ENCODE measurements at regions not wholly inside any gene's neighbourhood (a gene's known extent, or its start where the extent isn't known, plus 50 kb on each side); places are given as distances from the start of the nearest gene placed in this dataset.

DNA sequence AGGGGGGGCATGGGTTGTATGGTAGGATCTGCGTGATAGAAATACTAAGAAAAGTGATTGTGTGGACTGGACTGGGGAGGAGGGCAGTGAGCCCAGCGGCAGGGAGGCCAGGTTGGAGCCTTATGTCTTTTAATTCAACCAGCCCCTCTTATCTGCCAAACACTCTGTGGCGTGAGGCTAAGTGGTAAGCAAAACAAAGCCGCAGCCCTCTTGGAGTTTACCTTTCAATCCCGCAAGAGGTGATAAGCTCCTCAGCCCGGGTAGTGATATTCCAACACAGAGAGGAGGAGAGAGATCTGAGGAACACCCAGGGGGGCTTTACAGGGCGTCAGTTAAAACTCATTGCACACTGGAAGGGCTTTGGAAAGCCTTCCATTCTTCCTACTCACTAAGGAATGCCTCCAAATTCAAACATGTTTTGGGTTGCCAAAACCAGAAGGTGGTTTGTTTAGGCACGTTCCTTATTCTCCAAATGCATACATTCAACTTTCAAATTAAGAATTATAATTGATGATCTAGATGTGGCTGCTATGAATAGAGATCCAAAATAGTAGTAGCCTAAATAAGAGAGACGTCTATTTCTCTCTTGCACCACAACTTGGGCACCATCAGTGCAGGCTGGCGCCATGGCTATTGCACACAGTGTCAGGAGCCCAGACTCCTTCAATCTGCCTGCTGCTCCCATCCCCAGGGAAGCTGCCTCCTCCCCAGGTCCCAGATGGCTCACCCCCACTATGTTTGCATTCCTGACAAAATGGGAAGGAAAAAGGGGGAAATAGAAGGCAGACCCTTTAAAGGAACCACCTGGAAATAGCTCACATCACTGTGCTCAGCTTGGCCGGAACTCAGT lies 75.1 kb upstream of the FSTL4 start:
- H3K27me3 ChIP-seq (replicated peaks in 1 of 4; ENCODE audit: control insufficient read depth in 3 of 4, extremely low read depth in 1 of 4, insufficient read depth in 3 of 4, low read length in 3 of 4), result no peaks in the 10 kb centered on the region
- H4K91ac ChIP-seq (replicated peaks; ENCODE audit: insufficient read length, low read length), result no peak overlapping the region
- POLR2A ChIA-PET (ENCODE audit: partially characterized antibody), result interaction anchor here (1.3 kb wide), 1 partner anchor 12 kb away, joined by 3 read pairs; no protein-coding TSS in a partner anchor
- H3K4me3 ChIP-seq (ENCODE audit: extremely low read depth in 1 of 4, insufficient read depth in 2 of 4, low read depth in 3 of 4, low read length in 4 of 4), result no peak overlapping the region
- no peak overlapping the region for H3K23ac ChIP-seq (ENCODE audit: insufficient read length)
- no peak overlapping the region for H2BK20ac ChIP-seq (ENCODE audit: low read length)
- H3K4me2 ChIP-seq (ENCODE audit: insufficient read depth in 1 of 2, low read depth in 2 of 2, low read length in 2 of 2), result no peak overlapping the region
- no peaks in the 10 kb centered on the region for H3K36me3 ChIP-seq (ENCODE audit: control insufficient read depth in 2 of 4, insufficient read depth in 4 of 4, low read length in 3 of 4)
- CTCF ChIA-PET (ENCODE audit: partially characterized antibody), result no interaction called here
- no peak overlapping the region for H3K27ac ChIP-seq (ENCODE audit: low read depth, low read length)
- peaks cover 0 to 2% of the 10 kb centered on the region in 2 experiments for H4K20me1 ChIP-seq (replicated peaks in 1 of 2; ENCODE audit: control insufficient read depth in 1 of 2, insufficient read depth in 2 of 2, low read length in 2 of 2)
- H3K9ac ChIP-seq (replicated peaks in 1 of 4; ENCODE audit: extremely low read depth in 1 of 4, low read depth in 3 of 4, low read length in 3 of 4), result no peak overlapping the region
- no peak overlapping the region for H4K5ac ChIP-seq (ENCODE audit: insufficient read length, low read depth, low read length)
- DNase-seq (ENCODE audit: low read depth in 1 of 2, low spot score in 2 of 2) (no peak), FAIRE-seq (no peak)
- no peaks in the 10 kb centered on the region for H3K79me2 ChIP-seq (ENCODE audit: control insufficient read depth in 1 of 2, insufficient read depth in 2 of 2, low read length in 2 of 2)
- no peak overlapping the region for H3K14ac ChIP-seq (ENCODE audit: insufficient read length)
- H2BK12ac ChIP-seq (ENCODE audit: low read depth, low read length), result no peak overlapping the region
- no peak overlapping the region for H2BK5ac ChIP-seq (ENCODE audit: low read depth, low read length)
- no peaks in the 10 kb centered on the region for H3K79me1 ChIP-seq (ENCODE audit: low read depth, low read length)
- no peak overlapping the region for H3K56ac ChIP-seq (replicated peaks; ENCODE audit: insufficient read length, low read depth, low read length)
- no peak overlapping the region for H2AK5ac ChIP-seq (ENCODE audit: low read depth, low read length)
- no peaks in the 10 kb centered on the region for H3K23me2 ChIP-seq (ENCODE audit: low read depth, low read length)
- peak overlapping the region; percentile 65 for H2AFZ ChIP-seq (ENCODE audit: low read length)
- no peaks in the 10 kb centered on the region for H3K4me1 ChIP-seq (replicated peaks in 1 of 4; ENCODE audit: control insufficient read depth in 3 of 4, insufficient read depth in 4 of 4, low read length in 3 of 4)
- H4K8ac ChIP-seq (ENCODE audit: extremely low read depth, insufficient read depth, low read length), result no peak overlapping the region; the same call in 1 of the 2 replicates
- H3K18ac ChIP-seq (ENCODE audit: extremely low read depth, low read length), result no peak overlapping the region
- no peak for TF ChIP-seq JUND (IDR thresholded peaks at IDR 0.05; ENCODE audit: low read length)
- no peak for TF ChIP-seq CHD1 (IDR thresholded peaks at IDR 0.05; ENCODE audit: low read depth, low read length)
- TF ChIP-seq EGR1 (IDR thresholded peaks at IDR 0.05; ENCODE audit: borderline replicate concordance, low read depth, low read length), result no peak
- no peak for TF ChIP-seq BACH1 (IDR thresholded peaks at IDR 0.05; ENCODE audit: low read length)
- no peak for TF ChIP-seq SRF (IDR thresholded peaks at IDR 0.05; ENCODE audit: low read depth, low read length)
- TF ChIP-seq, protein P1, sequence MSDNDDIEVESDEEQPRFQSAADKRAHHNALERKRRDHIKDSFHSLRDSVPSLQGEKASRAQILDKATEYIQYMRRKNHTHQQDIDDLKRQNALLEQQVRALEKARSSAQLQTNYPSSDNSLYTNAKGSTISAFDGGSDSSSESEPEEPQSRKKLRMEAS (IDR thresholded peaks at IDR 0.05), result no peak
- TF ChIP-seq HDAC6 (IDR thresholded peaks at IDR 0.05; ENCODE audit: low read depth, low read length), result no peak
- H3K9me3 ChIP-seq (ENCODE audit: insufficient read depth in 2 of 2, low read depth in 1 of 2, low read length in 1 of 2), result no peaks in the 10 kb centered on the region
- H2BK120ac ChIP-seq (replicated peaks; ENCODE audit: low read depth, low read length), result no peak overlapping the region
- WGBS, 2 experiments (ENCODE audit: extremely low coverage in 1 of 2, insufficient coverage in 1 of 2, insufficient read length in 1 of 2, insufficient replicate concordance in 2 of 2, low coverage in 1 of 2, low lambda C conversion rate in 2 of 2, missing lambda C conversion rate in 1 of 2), result 89% methylated on average over 11 of the region's 11 CpGs; no CpG with 5 or more reads in 1 of the 2 experiments
- no peak overlapping the region for H2BK15ac ChIP-seq (ENCODE audit: low read length)
- H3K4ac ChIP-seq (replicated peaks; ENCODE audit: insufficient read length, low read depth, low read length), result no peak overlapping the region
